ENCODE measurements at regions not wholly inside any gene's neighbourhood (a gene's known extent, or its start where the extent isn't known, plus 50 kb on each side); places are given as distances from the start of the nearest gene placed in this dataset.

GRCh38 chr4:60313611-60314178, 886.4 kb upstream of the ADGRL3 start:
- Mint-ChIP-seq H3K27me3 (no peaks in the 10 kb centered on the region), H3K4me1 (no peaks in the 10 kb centered on the region), H3K36me3 (peaks cover 0 to 4% (median 0%) of the 10 kb centered on the region in 3 donors), H3K9me3 (peaks cover 0 to 22% (median 14%) of the 10 kb centered on the region in 9 donors), H3K27ac (no peak overlapping the region), H3K4me3 (no peak overlapping the region)
- DNase-seq = no peak
- POLR2A ChIA-PET = no interaction called here
- ATAC-seq = no peak

- Mint-ChIP-seq H3K27me3 (no peaks in the 10 kb centered on the region), H3K9me3 (peaks cover 0 to 24% (median 13%) of the 10 kb centered on the region in 9 donors), H3K27ac (no peak overlapping the region), H3K4me3 (no peak overlapping the region), H3K36me3 (peaks cover 0 to 4% (median 0%) of the 10 kb centered on the region in 3 donors), H3K4me1 (no peaks in the 10 kb centered on the region)
- POLR2A ChIA-PET = no interaction called here
- no peak for DNase-seq
- ATAC-seq = no peak
These were observed 885.7 kb upstream of the ADGRL3 start for GRCh38 chr4:60314416-60314815.

GRCh38 chr4:60315586-60315985, 884.5 kb upstream of the ADGRL3 start:
- Mint-ChIP-seq H3K36me3 (peaks cover 0 to 4% (median 0%) of the 10 kb centered on the region in 3 donors), H3K27me3 (no peaks in the 10 kb centered on the region), H3K9me3 (peaks cover 0 to 31% (median 11%) of the 10 kb centered on the region in 9 donors), H3K27ac (no peak overlapping the region), H3K4me3 (no peak overlapping the region), H3K4me1 (no peaks in the 10 kb centered on the region)
- DNase-seq = no peak
- no peak for ATAC-seq
- POLR2A ChIA-PET = no interaction called here

- H3K27me3 Mint-ChIP-seq = no peaks in the 10 kb centered on the region
- no peak for DNase-seq
- no peak overlapping the region for H3K27ac Mint-ChIP-seq
- H3K9me3 Mint-ChIP-seq = peaks cover 0 to 30% (median 3%) of the 10 kb centered on the region in 9 donors
- no peaks in the 10 kb centered on the region for H3K4me1 Mint-ChIP-seq
- H3K36me3 Mint-ChIP-seq = no peaks in the 10 kb centered on the region
- no peak for ATAC-seq
- POLR2A ChIA-PET = no interaction called here
- H3K4me3 Mint-ChIP-seq = no peak overlapping the region
These were observed 873.4 kb upstream of the ADGRL3 start for GRCh38 chr4:60326735-60327134.

GRCh38 chr4:60327651-60328050, 872.5 kb upstream of the ADGRL3 start:
- Mint-ChIP-seq H3K9me3 (peaks cover 0 to 30% (median 2%) of the 10 kb centered on the region in 9 donors), H3K4me3 (no peak overlapping the region), H3K36me3 (no peaks in the 10 kb centered on the region), H3K27ac (no peak overlapping the region), H3K4me1 (no peaks in the 10 kb centered on the region), H3K27me3 (no peaks in the 10 kb centered on the region)
- ATAC-seq (no peak), DNase-seq (no peak)
- POLR2A ChIA-PET = no interaction called here

GRCh38 chr4:60344908-60345307, 855.2 kb upstream of the ADGRL3 start:
- Mint-ChIP-seq H3K9me3 (peaks cover 0 to 18% (median 5%) of the 10 kb centered on the region in 9 donors), H3K36me3 (no peaks in the 10 kb centered on the region), H3K27ac (no peak overlapping the region), H3K27me3 (no peaks in the 10 kb centered on the region), H3K4me1 (no peaks in the 10 kb centered on the region), H3K4me3 (no peak overlapping the region)
- ATAC-seq (no peak), DNase-seq (no peak)
- POLR2A ChIA-PET = no interaction called here

GRCh38 chr4:60345392-60345791, 854.7 kb upstream of the ADGRL3 start:
- DNase-seq = no peak
- H3K9me3 Mint-ChIP-seq = peaks cover 0 to 23% (median 5%) of the 10 kb centered on the region in 9 donors
- H3K36me3 Mint-ChIP-seq = no peaks in the 10 kb centered on the region
- no peak overlapping the region for H3K4me3 Mint-ChIP-seq
- H3K27me3 Mint-ChIP-seq = no peaks in the 10 kb centered on the region
- POLR2A ChIA-PET = no interaction called here
- no peaks in the 10 kb centered on the region for H3K4me1 Mint-ChIP-seq
- H3K27ac Mint-ChIP-seq = no peak overlapping the region
- ATAC-seq = no peak

- Mint-ChIP-seq H3K27me3 (no peaks in the 10 kb centered on the region), H3K36me3 (no peaks in the 10 kb centered on the region), H3K4me1 (no peaks in the 10 kb centered on the region), H3K9me3 (peaks cover 0 to 34% (median 8%) of the 10 kb centered on the region in 9 donors), H3K27ac (no peak overlapping the region), H3K4me3 (no peak overlapping the region)
- ATAC-seq (no peak), DNase-seq (no peak)
- POLR2A ChIA-PET = no interaction called here
These were observed 840.3 kb upstream of the ADGRL3 start for GRCh38 chr4:60359746-60360367.

- Mint-ChIP-seq H3K27ac (no peak overlapping the region), H3K4me1 (no peaks in the 10 kb centered on the region), H3K36me3 (no peaks in the 10 kb centered on the region), H3K4me3 (no peak overlapping the region), H3K9me3 (peaks cover 0 to 46% (median 12%) of the 10 kb centered on the region in 9 donors), H3K27me3 (no peaks in the 10 kb centered on the region)
- ATAC-seq = no peak
- POLR2A ChIA-PET = no interaction called here
- no peak for DNase-seq
These were observed 835.0 kb upstream of the ADGRL3 start for GRCh38 chr4:60365176-60365575.

GRCh38 chr4:60366661-60367060, 833.5 kb upstream of the ADGRL3 start:
- Mint-ChIP-seq H3K4me1 (no peaks in the 10 kb centered on the region), H3K36me3 (no peaks in the 10 kb centered on the region), H3K27ac (no peak overlapping the region), H3K4me3 (no peak overlapping the region), H3K9me3 (peaks cover 1 to 47% (median 12%) of the 10 kb centered on the region in 9 donors), H3K27me3 (no peaks in the 10 kb centered on the region)
- no peak for ATAC-seq
- DNase-seq = no peak
- POLR2A ChIA-PET = no interaction called here

GRCh38 chr4:60368986-60369385, 831.1 kb upstream of the ADGRL3 start:
- H3K27ac Mint-ChIP-seq = no peak overlapping the region
- H3K4me3 Mint-ChIP-seq = no peak overlapping the region
- H3K27me3 Mint-ChIP-seq = no peaks in the 10 kb centered on the region
- no peaks in the 10 kb centered on the region for H3K36me3 Mint-ChIP-seq
- DNase-seq (no peak), ATAC-seq (no peak)
- POLR2A ChIA-PET = no interaction called here
- H3K4me1 Mint-ChIP-seq = no peaks in the 10 kb centered on the region
- H3K9me3 Mint-ChIP-seq = peaks cover 2 to 40% (median 17%) of the 10 kb centered on the region in 9 donors

- Mint-ChIP-seq H3K27ac (no peak overlapping the region), H3K9me3 (peaks cover 2 to 26% (median 11%) of the 10 kb centered on the region in 9 donors), H3K4me1 (no peaks in the 10 kb centered on the region), H3K4me3 (no peak overlapping the region), H3K36me3 (no peaks in the 10 kb centered on the region), H3K27me3 (no peaks in the 10 kb centered on the region)
- POLR2A ChIA-PET = no interaction called here
- no peak for ATAC-seq
- DNase-seq = no peak
These were observed 822.1 kb upstream of the ADGRL3 start for GRCh38 chr4:60378010-60378409.

- POLR2A ChIA-PET = no interaction called here
- Mint-ChIP-seq H3K4me1 (no peaks in the 10 kb centered on the region), H3K9me3 (peaks cover 0 to 40% (median 12%) of the 10 kb centered on the region in 9 donors), H3K27ac (no peak overlapping the region), H3K27me3 (no peaks in the 10 kb centered on the region), H3K36me3 (peaks cover 0 to 7% (median 0%) of the 10 kb centered on the region in 3 donors), H3K4me3 (no peak overlapping the region)
- DNase-seq (no peak), ATAC-seq (no peak)
These were observed 815.6 kb upstream of the ADGRL3 start for GRCh38 chr4:60384516-60384915.

- Mint-ChIP-seq H3K4me3 (no peak overlapping the region), H3K4me1 (no peaks in the 10 kb centered on the region), H3K36me3 (peaks cover 0 to 10% (median 0%) of the 10 kb centered on the region in 3 donors), H3K27me3 (no peaks in the 10 kb centered on the region), H3K27ac (no peak overlapping the region), H3K9me3 (peaks cover 0 to 28% (median 12%) of the 10 kb centered on the region in 9 donors)
- no peak for DNase-seq
- POLR2A ChIA-PET = no interaction called here
- no peak for ATAC-seq
These were observed 810.5 kb upstream of the ADGRL3 start for GRCh38 chr4:60389633-60390032.
